ENCODE measurements at regions not wholly inside any gene's neighbourhood (a gene's known extent, or its start where the extent isn't known, plus 50 kb on each side); places are given as distances from the start of the nearest gene placed in this dataset.

DNA sequence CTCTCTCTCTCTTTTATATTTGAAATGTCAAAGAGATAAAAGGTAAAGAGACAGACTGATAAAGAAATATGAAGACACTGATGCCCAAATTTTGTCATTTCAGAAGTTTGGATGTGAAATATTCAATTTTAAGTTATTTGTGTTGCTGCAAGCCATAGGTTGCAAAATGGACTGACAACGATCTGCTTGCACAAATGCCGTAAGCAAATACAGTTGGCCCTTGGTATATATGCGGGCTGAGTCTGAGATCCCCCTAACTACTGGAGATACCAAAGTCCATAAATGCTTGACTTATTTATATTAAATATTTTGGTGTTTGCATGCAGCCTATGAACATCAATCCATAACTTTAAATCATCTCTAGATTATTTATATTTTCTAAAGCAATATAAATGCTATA lies 1459.1 kb upstream of the ALCAM start:
- TF ChIP-seq, protein P1, sequence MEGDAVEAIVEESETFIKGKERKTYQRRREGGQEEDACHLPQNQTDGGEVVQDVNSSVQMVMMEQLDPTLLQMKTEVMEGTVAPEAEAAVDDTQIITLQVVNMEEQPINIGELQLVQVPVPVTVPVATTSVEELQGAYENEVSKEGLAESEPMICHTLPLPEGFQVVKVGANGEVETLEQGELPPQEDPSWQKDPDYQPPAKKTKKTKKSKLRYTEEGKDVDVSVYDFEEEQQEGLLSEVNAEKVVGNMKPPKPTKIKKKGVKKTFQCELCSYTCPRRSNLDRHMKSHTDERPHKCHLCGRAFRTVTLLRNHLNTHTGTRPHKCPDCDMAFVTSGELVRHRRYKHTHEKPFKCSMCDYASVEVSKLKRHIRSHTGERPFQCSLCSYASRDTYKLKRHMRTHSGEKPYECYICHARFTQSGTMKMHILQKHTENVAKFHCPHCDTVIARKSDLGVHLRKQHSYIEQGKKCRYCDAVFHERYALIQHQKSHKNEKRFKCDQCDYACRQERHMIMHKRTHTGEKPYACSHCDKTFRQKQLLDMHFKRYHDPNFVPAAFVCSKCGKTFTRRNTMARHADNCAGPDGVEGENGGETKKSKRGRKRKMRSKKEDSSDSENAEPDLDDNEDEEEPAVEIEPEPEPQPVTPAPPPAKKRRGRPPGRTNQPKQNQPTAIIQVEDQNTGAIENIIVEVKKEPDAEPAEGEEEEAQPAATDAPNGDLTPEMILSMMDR (IDR thresholded peaks at IDR 0.05): no peak
- TF ChIP-seq ZFX (IDR thresholded peaks at IDR 0.05; ENCODE audit: borderline replicate concordance): no peak

Data from 22Rv1 (cell line).